ENCODE measurements at regions not wholly inside any gene's neighbourhood (a gene's known extent, or its start where the extent isn't known, plus 50 kb on each side); places are given as distances from the start of the nearest gene placed in this dataset.

- Histone ChIP-seq H3K36me3 (no peaks in the 10 kb centered on the region), H3K9me3 (no peaks in the 10 kb centered on the region), H3K27ac (no peak overlapping the region), H3K27me3 (no peaks in the 10 kb centered on the region), H3K4me3 (no peak overlapping the region), H3K4me1 (no peaks in the 10 kb centered on the region)
- no peak for TF ChIP-seq CTCF (IDR thresholded peaks at IDR 0.05)
- no peak for DNase-seq (ENCODE audit: low spot score)
These were observed 64.2 kb upstream of the PAM start for GRCh38 chr5:102690910-102691309.

- no peak for TF ChIP-seq CTCF (IDR thresholded peaks at IDR 0.05)
- Histone ChIP-seq H3K4me1 (no peaks in the 10 kb centered on the region), H3K36me3 (no peaks in the 10 kb centered on the region), H3K27ac (no peak overlapping the region), H3K27me3 (no peaks in the 10 kb centered on the region), H3K9me3 (no peaks in the 10 kb centered on the region), H3K4me3 (no peak overlapping the region)
- DNase-seq (ENCODE audit: low spot score): no peak
These were observed 63.7 kb upstream of the PAM start for GRCh38 chr5:102691434-102691833.

GRCh38 chr5:102700120-102700831 lies 54.8 kb upstream of the PAM start:
- Histone ChIP-seq H3K4me3 (no peak overlapping the region), H3K4me1 (no peaks in the 10 kb centered on the region)

GRCh38 chr5:102700916-102701315 lies 54.2 kb upstream of the PAM start:
- no peak for DNase-seq (ENCODE audit: low spot score)
- Histone ChIP-seq H3K9me3 (no peaks in the 10 kb centered on the region), H3K27me3 (no peaks in the 10 kb centered on the region), H3K27ac (no peak overlapping the region), H3K4me3 (no peak overlapping the region), H3K36me3 (no peaks in the 10 kb centered on the region), H3K4me1 (no peaks in the 10 kb centered on the region)
- no peak for TF ChIP-seq CTCF (IDR thresholded peaks at IDR 0.05)

More at GRCh38 chr5:102700120-102700831, 54.8 kb upstream of the PAM start:
- H3K27ac ChIP-seq: no peak overlapping the region
- no peaks in the 10 kb centered on the region for H3K36me3 ChIP-seq
- TF ChIP-seq CTCF (IDR thresholded peaks at IDR 0.05): no peak
- no peaks in the 10 kb centered on the region for H3K27me3 ChIP-seq
- H3K9me3 ChIP-seq: no peaks in the 10 kb centered on the region
- DNase-seq (ENCODE audit: low spot score): no peak

- H3K4me3 ChIP-seq: no peak overlapping the region
- H3K4me1 ChIP-seq: no peaks in the 10 kb centered on the region
- H3K9me3 ChIP-seq: no peaks in the 10 kb centered on the region
- TF ChIP-seq CTCF (IDR thresholded peaks at IDR 0.05): no peak
- H3K27me3 ChIP-seq: no peaks in the 10 kb centered on the region
- H3K36me3 ChIP-seq: no peaks in the 10 kb centered on the region
- no peak for DNase-seq (ENCODE audit: low spot score)
- H3K27ac ChIP-seq: no peak overlapping the region
These were observed 53.4 kb upstream of the PAM start for GRCh38 chr5:102701748-102702147.
